ENCODE measurements at regions not wholly inside any gene's neighbourhood (a gene's known extent, or its start where the extent isn't known, plus 50 kb on each side); places are given as distances from the start of the nearest gene placed in this dataset.
"Not testable (repeated sequence)": the region's sequence is repeated elsewhere in the genome, so short reads cannot be mapped to it uniquely, and the experiment has no call there.

GRCh38 chr11:135011313-135011712, 599.3 kb upstream of the B3GAT1 start:
- not testable (repeated sequence) for DNase-seq (ENCODE audit: low read depth in 2 of 2)

DNA sequence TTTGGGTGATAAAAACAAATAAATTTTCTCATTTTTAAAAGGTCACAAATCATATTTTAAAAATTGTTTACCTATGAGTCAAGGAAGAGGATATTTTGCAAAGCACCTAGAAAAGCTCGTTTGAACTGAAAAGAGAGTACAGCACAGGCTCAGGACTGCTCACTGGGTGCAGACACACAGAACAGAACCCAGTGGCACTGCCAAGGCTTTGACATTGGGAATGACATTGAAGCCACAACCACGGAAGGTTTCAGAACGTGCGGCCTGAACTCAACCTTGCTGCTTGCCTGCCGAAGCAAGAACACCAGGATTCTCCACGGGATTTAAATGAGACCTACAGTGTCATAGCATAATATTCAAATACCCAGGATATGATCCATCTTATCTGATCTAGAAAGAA, 597.1 kb upstream of the B3GAT1 start:
- no peak for DNase-seq (ENCODE audit: low read depth in 2 of 2)

DNA sequence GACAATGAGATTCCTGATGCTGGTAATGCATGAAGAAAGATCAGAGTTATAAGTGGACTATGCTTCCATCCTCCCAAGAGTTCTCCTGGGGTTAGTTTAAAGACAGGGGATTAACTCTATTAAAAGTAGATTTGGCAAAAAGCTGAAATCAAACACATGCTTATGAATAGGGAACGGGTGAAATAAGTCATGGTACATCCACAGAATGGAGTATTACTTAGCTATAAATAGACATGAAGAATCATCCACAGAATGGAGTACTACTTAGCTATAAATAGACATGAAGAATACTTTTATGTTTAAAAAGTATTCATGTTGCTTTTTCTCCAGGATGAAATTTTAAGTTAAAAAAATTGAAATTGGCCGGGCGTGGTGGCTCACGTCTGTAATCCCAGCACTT, 596.4 kb upstream of the B3GAT1 start:
- DNase-seq (ENCODE audit: low read depth in 2 of 2), result no peak

DNA sequence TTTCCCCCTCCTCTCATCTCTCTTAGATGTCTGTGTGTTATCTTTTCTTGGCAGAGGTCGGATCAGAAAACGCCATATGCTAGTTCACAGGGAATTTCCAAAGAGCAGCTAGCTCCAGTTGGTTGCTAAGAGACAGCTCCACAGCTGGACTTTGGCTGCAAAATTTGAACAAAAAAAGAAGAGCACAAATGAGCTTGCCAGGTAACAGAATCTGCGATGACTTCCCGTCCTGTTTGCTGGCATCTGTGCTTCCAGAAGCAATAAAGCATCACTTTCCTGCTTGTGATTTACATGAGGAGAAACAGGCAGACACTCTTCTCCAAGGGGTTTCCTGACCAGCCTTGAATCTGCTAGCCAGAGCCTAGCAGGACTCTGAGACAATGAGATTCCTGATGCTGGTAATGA, 596.0 kb upstream of the B3GAT1 start:
- no peak for DNase-seq (ENCODE audit: low read depth in 2 of 2)

GRCh38 chr11:135006800-135007199, 594.8 kb upstream of the B3GAT1 start:
- DNase-seq (ENCODE audit: low read depth in 2 of 2), result no peak

DNA sequence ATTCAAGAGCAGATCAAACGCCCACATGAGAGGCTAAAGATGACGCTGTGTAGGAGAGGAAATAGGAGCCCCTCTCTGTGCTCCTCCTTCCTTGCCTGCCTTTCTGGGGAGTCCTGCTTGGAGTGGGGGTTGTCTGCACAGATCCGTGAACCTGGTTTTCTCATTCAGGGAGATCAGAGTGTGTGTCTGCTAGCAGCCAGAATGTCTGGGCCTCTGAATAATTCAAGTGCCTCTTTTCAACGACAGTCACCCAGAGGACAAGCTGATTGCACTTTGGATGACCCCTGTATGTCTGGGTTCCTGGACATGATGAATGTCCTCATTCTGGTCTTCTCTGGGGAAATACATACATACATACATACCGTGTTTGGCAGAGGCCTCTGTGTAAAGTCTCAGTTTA, 592.5 kb upstream of the B3GAT1 start:
- DNase-seq (ENCODE audit: low read depth in 2 of 2), result no peak

DNA sequence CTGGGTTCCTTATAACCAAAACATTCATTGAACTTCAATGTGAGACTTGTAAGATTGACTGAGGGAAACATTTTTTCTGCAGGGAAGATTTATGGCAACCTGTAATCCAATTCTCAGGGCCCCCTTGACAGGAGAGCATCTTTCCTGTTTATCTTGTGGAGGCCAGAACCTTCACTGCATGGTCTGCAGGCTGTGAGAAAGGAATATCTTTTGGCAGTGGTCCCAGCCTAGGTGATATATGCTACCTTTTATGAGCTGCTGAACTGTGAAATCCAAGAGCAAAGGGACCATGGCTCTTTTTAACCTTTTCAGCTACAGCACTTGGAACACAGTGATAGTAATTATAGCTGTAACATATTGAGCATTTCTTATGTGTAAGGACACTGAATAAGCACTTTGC, 590.2 kb upstream of the B3GAT1 start:
- DNase-seq (ENCODE audit: low read depth in 2 of 2), result no peak

DNA sequence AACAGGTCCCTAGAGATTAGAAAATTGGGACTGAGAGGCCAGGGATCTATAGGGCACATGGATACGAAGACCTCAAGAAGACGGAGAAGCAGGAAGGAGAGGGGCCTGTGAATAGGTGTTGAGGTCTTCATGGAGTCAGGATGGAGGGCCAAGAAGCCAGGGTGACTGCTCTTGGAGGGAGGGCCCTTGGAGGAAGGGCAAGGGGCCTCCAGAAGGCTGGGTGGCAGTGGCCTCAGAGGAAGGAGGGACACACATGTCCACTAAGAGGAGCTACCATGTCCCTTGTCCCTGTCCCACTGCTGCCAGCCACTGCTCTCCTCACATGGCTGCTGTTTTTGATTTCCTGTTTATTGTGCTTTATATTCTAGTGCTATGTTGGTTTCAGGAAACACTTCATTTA, 589.5 kb upstream of the B3GAT1 start:
- DNase-seq (ENCODE audit: low read depth in 2 of 2), result no peak

- not testable (repeated sequence) for DNase-seq (ENCODE audit: low read depth in 2 of 2)
Measured at GRCh38 chr11:135001065-135001464, 589.0 kb upstream of the B3GAT1 start.

DNA sequence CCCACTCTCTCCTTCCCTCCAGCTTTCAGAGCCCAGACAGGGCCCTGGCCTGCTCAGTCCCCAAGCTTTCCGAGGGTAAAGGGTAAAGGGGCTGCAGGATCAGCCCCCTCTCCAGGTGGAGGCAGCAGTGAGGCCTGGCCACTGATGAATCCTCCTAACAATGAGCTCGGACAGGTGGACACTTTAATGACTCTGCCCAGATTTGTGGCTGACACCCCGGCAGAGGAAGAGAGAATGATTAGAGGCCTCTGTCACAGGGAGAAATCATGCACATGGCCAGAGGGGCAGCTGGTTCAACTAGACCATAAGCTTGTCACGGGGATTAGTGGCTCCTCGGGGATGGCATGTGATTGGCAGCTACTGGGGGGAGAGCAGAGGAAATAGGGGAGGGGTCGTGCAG, 587.5 kb upstream of the B3GAT1 start:
- no peak for DNase-seq (ENCODE audit: low read depth in 2 of 2)

GRCh38 chr11:134997652-134998320, 585.7 kb upstream of the B3GAT1 start:
- DNase-seq (ENCODE audit: low read depth in 2 of 2), result no peak

GRCh38 chr11:134995741-134996140, 583.7 kb upstream of the B3GAT1 start:
- no peak for DNase-seq (ENCODE audit: low read depth in 2 of 2)

DNA sequence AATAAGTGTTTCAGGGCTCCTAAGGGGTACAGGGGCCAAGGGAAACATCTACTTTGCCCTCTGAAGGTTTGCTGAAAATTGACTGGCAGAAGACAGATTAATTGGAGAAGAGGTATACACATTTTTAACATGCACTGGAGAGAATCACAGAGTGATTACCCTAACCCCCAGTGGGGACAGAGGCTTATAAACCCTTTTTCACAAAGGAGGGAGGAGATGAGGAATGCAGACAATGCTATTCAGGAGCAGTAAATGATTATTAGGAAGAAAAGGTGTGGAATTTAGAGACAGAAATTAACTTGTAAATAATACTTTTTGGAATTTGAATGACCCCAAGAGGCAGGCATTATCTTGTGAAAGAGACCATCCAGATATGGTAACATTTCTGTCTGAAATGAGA, 582.4 kb upstream of the B3GAT1 start:
- no peak for DNase-seq (ENCODE audit: low read depth in 2 of 2)

DNA sequence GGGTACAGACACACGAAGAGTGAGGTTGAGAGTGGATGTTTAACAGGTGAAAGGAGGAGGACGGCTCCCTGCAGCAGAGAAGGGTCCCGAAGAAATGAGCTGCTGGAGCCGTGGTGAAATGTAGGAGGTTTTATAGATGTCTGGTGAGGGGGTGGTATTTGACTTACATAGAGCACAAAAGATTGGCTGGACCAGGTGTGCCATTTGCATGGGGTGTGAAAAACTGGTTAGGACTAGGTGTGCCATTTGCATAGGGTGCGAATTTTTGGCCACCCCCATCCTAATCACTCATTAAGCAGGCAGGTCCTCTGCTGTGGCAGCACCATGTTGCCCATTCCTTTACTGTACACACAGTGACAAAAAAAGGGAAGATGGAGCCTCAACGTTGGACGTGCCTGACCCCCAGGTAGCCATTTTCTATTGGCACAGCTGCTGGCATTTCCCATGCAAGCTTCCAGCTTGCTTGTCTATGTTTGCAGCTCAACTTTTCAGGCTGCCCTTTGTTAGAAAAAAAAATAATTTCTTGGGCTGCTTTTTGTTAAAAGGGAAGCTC, 581.7 kb upstream of the B3GAT1 start:
- DNase-seq (ENCODE audit: low read depth in 2 of 2), result no peak

DNA sequence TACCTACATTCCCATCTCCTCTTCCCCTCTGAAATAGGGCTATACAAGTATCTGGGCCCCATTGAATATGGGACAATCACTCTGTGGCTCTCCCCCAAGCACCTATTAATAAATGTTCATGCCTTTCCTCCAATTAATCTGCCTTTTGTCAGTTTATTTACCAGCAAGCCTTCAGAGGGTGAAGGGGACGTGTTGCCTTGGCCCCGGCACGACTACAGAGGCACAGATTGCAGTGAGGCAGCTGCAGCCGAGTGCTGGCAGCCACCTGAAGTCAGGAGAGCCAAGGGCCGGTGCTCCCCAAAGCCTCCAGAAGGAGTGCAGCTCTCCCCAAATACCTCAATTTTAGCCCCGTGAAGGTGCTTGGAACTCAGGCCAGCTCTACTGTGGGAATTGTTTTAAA, 580.9 kb upstream of the B3GAT1 start:
- DNase-seq (ENCODE audit: low read depth in 2 of 2), result no peak

DNA sequence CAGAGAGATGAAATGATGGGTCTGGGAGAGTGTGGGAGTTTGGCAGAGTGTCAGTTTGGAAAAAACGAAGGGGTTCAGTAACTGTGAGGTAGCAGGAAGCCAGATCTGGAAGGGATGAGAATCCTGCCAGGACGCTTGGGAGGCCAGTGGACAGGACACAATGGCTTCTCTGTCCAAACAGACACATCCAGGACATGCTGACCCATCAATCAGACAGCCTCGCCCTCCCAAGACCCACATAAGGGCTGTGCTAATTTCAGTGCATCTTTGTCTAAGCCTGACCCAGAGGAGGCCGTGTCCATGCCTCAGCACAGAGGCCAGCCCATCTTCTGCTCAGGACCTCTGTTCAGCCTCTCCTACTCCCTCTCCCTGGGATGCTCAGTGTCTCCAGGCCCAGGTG, 576.5 kb upstream of the B3GAT1 start:
- DNase-seq (ENCODE audit: low read depth in 2 of 2), result no peak

GRCh38 chr11:134987822-134988221, 575.8 kb upstream of the B3GAT1 start:
- DNase-seq (ENCODE audit: low read depth in 2 of 2), result no peak

- no peak for DNase-seq (ENCODE audit: low read depth in 2 of 2)
Measured at GRCh38 chr11:134987223-134987768, 575.3 kb upstream of the B3GAT1 start.

DNA sequence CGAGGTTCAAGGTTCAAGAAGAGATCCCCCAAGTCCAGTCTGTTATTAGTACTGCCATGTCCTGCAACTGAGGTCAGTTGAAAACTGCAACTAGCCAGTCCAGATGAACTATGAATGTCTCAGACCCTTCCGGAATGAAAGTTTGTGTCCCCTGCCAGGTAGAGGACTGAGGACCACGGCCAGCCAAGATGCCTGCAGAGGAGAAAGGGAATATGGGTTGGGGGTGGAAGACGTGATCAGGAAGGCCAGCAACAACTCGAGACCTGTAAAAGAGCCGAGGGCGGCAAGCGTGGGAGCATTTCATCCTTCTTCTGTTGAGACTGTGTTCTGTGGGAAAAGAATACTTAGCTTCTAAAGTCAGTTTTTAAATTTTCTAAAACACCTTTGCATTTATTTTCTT, 572.4 kb upstream of the B3GAT1 start:
- DNase-seq (ENCODE audit: low read depth in 2 of 2), result no peak

DNA sequence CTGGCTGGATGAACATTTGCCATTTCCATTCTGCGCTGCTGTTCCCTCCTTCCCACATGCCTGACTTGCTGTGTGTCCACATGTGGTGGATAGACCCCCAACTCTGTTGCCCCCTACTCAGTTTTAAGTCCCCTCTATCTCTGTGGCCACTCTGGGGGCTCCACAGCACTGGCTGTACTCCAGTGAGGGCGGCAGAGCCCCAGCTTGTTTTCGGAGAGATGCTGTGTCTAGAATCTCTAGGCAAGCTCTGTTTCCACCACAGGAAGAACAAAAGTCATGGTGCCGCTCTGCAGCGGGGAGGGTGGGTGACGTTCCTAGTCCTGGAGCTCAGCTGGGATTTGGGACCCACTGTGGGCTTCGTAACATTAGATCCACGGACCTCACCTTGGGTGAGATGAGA, 570.4 kb upstream of the B3GAT1 start:
- DNase-seq (ENCODE audit: low read depth in 2 of 2), result not testable (repeated sequence)

DNA sequence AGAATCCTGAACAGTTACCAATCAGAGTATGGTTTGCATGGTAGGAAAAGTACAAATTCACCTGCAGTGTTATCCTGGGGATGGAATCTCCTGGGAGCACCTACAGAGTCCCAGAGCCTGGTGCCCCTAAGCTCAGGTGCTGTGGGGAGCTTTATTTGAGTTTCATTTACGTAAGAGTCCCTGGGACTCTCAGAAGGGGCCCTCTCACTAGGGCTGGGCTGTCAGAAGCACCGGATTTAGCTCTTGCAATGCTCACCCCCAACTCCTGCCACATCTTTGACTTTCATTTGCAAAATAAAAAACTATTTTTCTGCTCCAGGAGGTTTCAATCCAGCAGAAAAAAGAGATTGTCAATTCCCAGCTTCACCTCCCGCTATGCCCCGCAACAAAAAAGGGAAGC, 569.8 kb upstream of the B3GAT1 start:
- no peak for DNase-seq (ENCODE audit: low read depth in 2 of 2)

- DNase-seq (ENCODE audit: low read depth in 2 of 2), result no peak
Measured at GRCh38 chr11:134980819-134981710, 569.0 kb upstream of the B3GAT1 start.

GRCh38 chr11:134979089-134979457, 567.0 kb upstream of the B3GAT1 start:
- DNase-seq (ENCODE audit: low read depth in 2 of 2), result not testable (repeated sequence)
